ENCODE measurements at regions not wholly inside any gene's neighbourhood (a gene's known extent, or its start where the extent isn't known, plus 50 kb on each side); places are given as distances from the start of the nearest gene placed in this dataset.

DNA sequence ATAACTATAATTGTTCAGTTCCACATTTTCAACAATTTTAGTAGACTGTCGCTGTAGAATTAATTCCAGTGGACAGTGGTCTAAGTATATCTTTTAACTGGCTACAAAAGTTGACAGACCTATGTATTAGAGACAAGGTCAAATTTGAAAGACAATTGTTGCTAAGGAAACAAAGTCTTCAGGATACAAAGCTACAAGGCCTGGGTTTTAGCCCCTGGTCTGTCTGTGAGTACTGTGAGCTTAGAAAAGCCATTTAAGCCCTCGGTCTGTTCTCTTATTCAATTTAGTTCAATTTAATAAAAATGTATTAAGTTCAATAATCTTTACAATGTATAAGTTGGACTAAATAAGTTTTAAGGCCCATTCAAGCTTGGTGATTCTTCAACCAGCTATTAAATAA is 352.5 kb downstream of the HDGFL1 start:
- no peak overlapping the region for H3K4me3 Mint-ChIP-seq
- peaks cover 0 to 2% (median 0%) of the 10 kb centered on the region in 3 donors for H3K4me1 Mint-ChIP-seq

GRCh38 chr6:22925304-22925835 is 356.0 kb downstream of the HDGFL1 start:
- no peaks in the 10 kb centered on the region for H3K27me3 Mint-ChIP-seq
- no peak overlapping the region for H3K4me3 Mint-ChIP-seq
- H3K4me1 Mint-ChIP-seq = no peaks in the 10 kb centered on the region
- H3K27ac Mint-ChIP-seq = no peak overlapping the region
- no peaks in the 10 kb centered on the region for H3K36me3 Mint-ChIP-seq
- H3K9me3 Mint-ChIP-seq = no peaks in the 10 kb centered on the region

More for the DNA sequence above, 352.5 kb downstream of the HDGFL1 start:
- H3K9me3 Mint-ChIP-seq = peaks cover 0 to 10% (median 0%) of the 10 kb centered on the region in 3 donors
- no peak overlapping the region for H3K27ac Mint-ChIP-seq
- no peaks in the 10 kb centered on the region for H3K27me3 Mint-ChIP-seq
- H3K36me3 Mint-ChIP-seq = peaks cover 2% of the 10 kb centered on the region

- no peak overlapping the region for H3K4me3 Mint-ChIP-seq
- H3K27me3 Mint-ChIP-seq = no peaks in the 10 kb centered on the region
- no peak overlapping the region for H3K27ac Mint-ChIP-seq
- H3K36me3 Mint-ChIP-seq = no peaks in the 10 kb centered on the region
- no peaks in the 10 kb centered on the region for H3K4me1 Mint-ChIP-seq
- peaks cover 0 to 2% (median 0%) of the 10 kb centered on the region in 3 donors for H3K9me3 Mint-ChIP-seq
Observed at GRCh38 chr6:22925920-22926789, 356.8 kb downstream of the HDGFL1 start.

GRCh38 chr6:22926790-22927354 is 357.5 kb downstream of the HDGFL1 start:
- H3K36me3 Mint-ChIP-seq = no peaks in the 10 kb centered on the region

GRCh38 chr6:22928775-22929174 is 359.4 kb downstream of the HDGFL1 start:
- H3K9me3 Mint-ChIP-seq = peaks cover 0 to 2% (median 0%) of the 10 kb centered on the region in 3 donors
- H3K27ac Mint-ChIP-seq = no peak overlapping the region
- H3K36me3 Mint-ChIP-seq = no peaks in the 10 kb centered on the region
- no peak overlapping the region for H3K4me3 Mint-ChIP-seq
- H3K4me1 Mint-ChIP-seq = no peaks in the 10 kb centered on the region
- H3K27me3 Mint-ChIP-seq = no peaks in the 10 kb centered on the region

More at GRCh38 chr6:22926790-22927354, 357.5 kb downstream of the HDGFL1 start:
- Mint-ChIP-seq H3K27me3 (no peaks in the 10 kb centered on the region), H3K4me3 (no peak overlapping the region), H3K4me1 (no peaks in the 10 kb centered on the region), H3K27ac (no peak overlapping the region), H3K9me3 (peaks cover 0 to 2% (median 0%) of the 10 kb centered on the region in 3 donors)

- peaks cover 0 to 2% (median 0%) of the 10 kb centered on the region in 3 donors for H3K9me3 Mint-ChIP-seq
- no peak overlapping the region for H3K27ac Mint-ChIP-seq
- no peaks in the 10 kb centered on the region for H3K27me3 Mint-ChIP-seq
- H3K4me1 Mint-ChIP-seq = no peaks in the 10 kb centered on the region
- H3K36me3 Mint-ChIP-seq = no peaks in the 10 kb centered on the region
- no peak overlapping the region for H3K4me3 Mint-ChIP-seq
Observed at GRCh38 chr6:22929311-22929985, 360.1 kb downstream of the HDGFL1 start.

DNA sequence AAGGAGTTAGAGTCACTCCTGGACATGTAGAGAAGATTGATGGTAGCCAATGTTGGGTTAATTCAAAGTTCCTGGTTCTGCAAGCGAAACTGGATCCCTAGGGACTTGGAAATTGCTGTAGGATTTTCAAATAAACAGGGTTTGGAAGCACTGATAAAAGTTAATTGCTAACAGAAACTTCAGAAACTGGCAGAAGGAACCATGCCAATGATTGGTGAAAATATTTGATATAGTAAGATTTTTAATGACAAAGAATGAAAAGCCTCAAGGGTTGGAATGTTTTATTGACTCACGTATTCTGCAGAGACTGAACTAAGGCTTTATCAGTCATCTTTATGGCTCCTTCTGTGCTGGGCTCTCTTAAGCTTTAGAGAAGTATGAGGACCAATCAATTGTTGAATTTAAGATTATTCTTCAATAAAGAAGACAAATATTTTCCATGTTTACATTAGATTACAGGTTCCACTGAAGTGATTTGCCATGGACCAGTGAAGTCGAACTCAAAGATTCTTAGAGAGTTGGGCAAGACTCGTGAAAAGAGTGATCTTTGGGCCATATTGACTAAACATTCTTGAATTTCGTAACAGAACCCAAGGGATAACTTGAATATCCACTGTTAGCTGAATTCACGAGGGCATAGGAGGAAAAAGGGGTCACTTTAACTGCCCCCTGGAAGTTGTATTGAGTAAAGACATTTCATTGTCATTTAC is 371.4 kb downstream of the HDGFL1 start:
- Mint-ChIP-seq H3K4me3 (no peak overlapping the region), H3K27ac (no peak overlapping the region), H3K4me1 (no peaks in the 10 kb centered on the region), H3K36me3 (no peaks in the 10 kb centered on the region), H3K27me3 (no peaks in the 10 kb centered on the region), H3K9me3 (peaks cover 0 to 3% (median 0%) of the 10 kb centered on the region in 3 donors)

GRCh38 chr6:22942403-22942802 is 373.0 kb downstream of the HDGFL1 start:
- Mint-ChIP-seq H3K9me3 (peaks cover 0 to 3% (median 2%) of the 10 kb centered on the region in 3 donors), H3K4me1 (no peaks in the 10 kb centered on the region), H3K36me3 (no peaks in the 10 kb centered on the region), H3K27ac (no peak overlapping the region), H3K4me3 (no peak overlapping the region), H3K27me3 (no peaks in the 10 kb centered on the region)

DNA sequence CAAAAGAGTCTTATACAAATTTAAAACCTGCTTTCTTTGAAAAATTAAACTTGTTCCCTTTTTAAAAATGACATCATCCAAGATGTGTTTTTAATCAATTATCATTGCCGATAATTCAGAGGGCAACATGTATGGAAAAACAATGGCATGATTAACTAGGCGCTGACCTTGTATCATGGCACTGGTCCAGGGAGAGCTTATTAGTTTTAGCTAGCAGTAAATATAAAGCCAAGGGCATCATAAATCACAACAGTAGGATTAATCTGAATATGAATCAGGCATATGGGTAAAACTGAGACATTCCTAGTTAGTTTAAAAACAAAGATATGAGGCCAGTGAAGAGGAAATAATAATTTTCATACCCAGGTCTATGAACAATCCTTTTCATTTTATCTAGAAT is 374.0 kb downstream of the HDGFL1 start:
- Mint-ChIP-seq H3K9me3 (peaks cover 0 to 3% (median 2%) of the 10 kb centered on the region in 3 donors), H3K4me1 (no peaks in the 10 kb centered on the region), H3K27ac (no peak overlapping the region), H3K27me3 (no peaks in the 10 kb centered on the region), H3K36me3 (no peaks in the 10 kb centered on the region), H3K4me3 (no peak overlapping the region)

DNA sequence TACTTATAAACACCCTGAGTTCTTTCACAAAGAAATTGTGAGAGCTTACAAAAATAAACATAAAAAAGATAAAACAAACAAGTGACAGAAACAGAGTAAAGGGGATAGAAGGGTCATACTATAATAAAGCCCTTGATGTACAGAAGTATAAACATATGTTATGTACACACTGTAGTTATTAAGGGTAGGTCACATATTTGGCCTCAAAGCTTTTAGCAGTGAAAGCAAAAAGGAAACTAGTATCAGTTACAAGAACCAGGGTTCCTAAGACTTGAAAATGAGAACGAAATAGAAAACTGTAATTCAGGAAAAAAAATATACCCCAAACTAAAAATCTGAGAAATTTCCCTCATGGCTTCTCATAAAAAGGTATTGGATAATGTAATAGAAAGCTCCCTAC is 380.6 kb downstream of the HDGFL1 start:
- H3K36me3 Mint-ChIP-seq = no peaks in the 10 kb centered on the region
- no peak overlapping the region for H3K27ac Mint-ChIP-seq
- peaks cover 0 to 4% (median 0%) of the 10 kb centered on the region in 3 donors for H3K9me3 Mint-ChIP-seq
- no peaks in the 10 kb centered on the region for H3K27me3 Mint-ChIP-seq
- H3K4me3 Mint-ChIP-seq = no peak overlapping the region
- peaks cover 0 to 4% (median 3%) of the 10 kb centered on the region in 3 donors for H3K4me1 Mint-ChIP-seq

DNA sequence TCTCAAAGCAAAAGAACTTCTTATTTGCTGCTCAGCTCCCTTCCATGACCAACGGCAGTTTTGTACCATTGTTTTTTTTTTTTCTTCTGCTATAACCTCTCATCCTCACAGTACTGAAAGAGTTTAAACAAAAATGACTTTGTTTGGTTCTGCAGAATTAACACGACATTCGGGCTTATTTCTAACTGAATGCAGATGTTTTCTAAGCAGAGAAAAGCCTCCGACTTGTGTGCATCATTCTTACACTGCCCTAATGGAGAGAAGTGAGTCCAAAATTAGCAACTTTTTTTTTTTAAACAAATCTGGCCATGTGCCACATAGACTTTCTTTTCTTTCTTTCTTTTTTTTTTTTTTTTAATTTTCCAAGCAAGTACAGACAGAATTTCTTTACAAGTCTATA is 382.7 kb downstream of the HDGFL1 start:
- Mint-ChIP-seq H3K27ac (no peak overlapping the region), H3K27me3 (no peaks in the 10 kb centered on the region), H3K9me3 (peaks cover 0 to 2% (median 0%) of the 10 kb centered on the region in 3 donors), H3K4me3 (no peak overlapping the region), H3K4me1 (peaks cover 0 to 5% (median 5%) of the 10 kb centered on the region in 3 donors), H3K36me3 (no peaks in the 10 kb centered on the region)

DNA sequence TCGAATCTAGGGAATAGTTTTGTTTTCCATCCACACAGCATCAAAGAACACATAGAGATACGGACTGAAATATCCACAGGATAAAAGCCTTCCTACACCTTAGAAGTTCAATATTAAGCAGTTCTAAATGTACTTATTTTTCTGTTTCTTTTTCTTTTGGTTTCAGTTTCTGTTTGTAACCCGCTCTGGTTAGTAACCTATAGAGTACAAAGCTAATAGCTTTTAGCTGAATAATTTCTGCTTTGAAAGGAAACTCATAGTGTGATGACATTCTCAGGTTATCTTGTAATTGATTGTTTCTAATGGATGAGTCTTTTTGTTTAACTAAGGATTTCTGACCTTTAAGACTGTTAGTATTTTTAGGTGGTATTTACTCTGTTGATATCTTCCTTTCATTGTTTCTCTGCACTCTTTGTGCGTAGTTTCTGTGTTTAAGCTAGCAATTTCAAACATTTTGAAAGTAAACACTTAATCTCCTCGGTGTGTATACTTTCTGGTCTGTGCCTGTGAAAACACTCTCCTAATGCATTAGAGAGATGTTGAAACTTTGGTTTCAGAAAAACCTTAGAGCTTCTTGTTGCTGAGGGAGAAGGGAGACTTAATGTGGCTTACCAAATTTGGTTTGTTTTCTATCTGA is 385.5 kb downstream of the HDGFL1 start:
- Mint-ChIP-seq H3K9me3 (peaks cover 0 to 2% (median 2%) of the 10 kb centered on the region in 3 donors), H3K36me3 (peaks cover 2% of the 10 kb centered on the region), H3K27ac (no peak overlapping the region), H3K27me3 (no peaks in the 10 kb centered on the region), H3K4me3 (peak overlapping the region in 1 of 4 donors; percentile 88), H3K4me1 (peaks cover 6 to 19% (median 9%) of the 10 kb centered on the region in 3 donors)

- H3K9me3 Mint-ChIP-seq = peaks cover 0 to 2% (median 2%) of the 10 kb centered on the region in 3 donors
- H3K27me3 Mint-ChIP-seq = no peaks in the 10 kb centered on the region
- no peak overlapping the region for H3K4me3 Mint-ChIP-seq
- H3K27ac Mint-ChIP-seq = no peak overlapping the region
- H3K36me3 Mint-ChIP-seq = peaks cover 2% of the 10 kb centered on the region
- H3K4me1 Mint-ChIP-seq = peaks cover 6 to 19% (median 9%) of the 10 kb centered on the region in 3 donors
Observed at GRCh38 chr6:22956029-22956681, 386.8 kb downstream of the HDGFL1 start.

GRCh38 chr6:22958677-22959076 is 389.3 kb downstream of the HDGFL1 start:
- Mint-ChIP-seq H3K9me3 (peaks cover 0 to 4% (median 2%) of the 10 kb centered on the region in 3 donors), H3K36me3 (peaks cover 2% of the 10 kb centered on the region), H3K4me3 (peak overlapping the region in 1 of 4 donors; percentile 49), H3K27ac (no peak overlapping the region), H3K27me3 (no peaks in the 10 kb centered on the region), H3K4me1 (peaks cover 6 to 19% (median 9%) of the 10 kb centered on the region in 3 donors)
